ENCODE measurements at regions not wholly inside any gene's neighbourhood (a gene's known extent, or its start where the extent isn't known, plus 50 kb on each side); places are given as distances from the start of the nearest gene placed in this dataset.

GRCh38 chr13:47112903-47113299, 216.0 kb upstream of the HTR2A start:
- Histone ChIP-seq H3K4me3 (ENCODE audit: low read length) (no peak overlapping the region), H3K9me3 (ENCODE audit: control insufficient read depth in 2 of 3, low read length in 3 of 3) (no peaks in the 10 kb centered on the region), H3K27ac (ENCODE audit: low read depth, low read length) (no peak overlapping the region), H3K27me3 (ENCODE audit: control insufficient read depth in 2 of 2, insufficient read depth in 2 of 2, low read length in 2 of 2) (no peaks in the 10 kb centered on the region), H3K36me3 (ENCODE audit: control insufficient read depth in 2 of 3, insufficient read depth in 3 of 3, low read length in 3 of 3) (no peaks in the 10 kb centered on the region), H3K4me1 (ENCODE audit: control insufficient read depth in 2 of 2, insufficient read depth in 2 of 2, low read length in 2 of 2) (no peaks in the 10 kb centered on the region)
- H3K9me3 Mint-ChIP-seq: peaks cover 0 to 5% (median 0%) of the 10 kb centered on the region in 11 donors
- no peak overlapping the region for H3K27ac Mint-ChIP-seq
- ChIA-PET CTCF (no interaction called here), POLR2A (no interaction called here)
- ATAC-seq (no peak), DNase-seq (no peak)
- peaks cover 0 to 11% (median 7%) of the 10 kb centered on the region in 7 donors for H3K4me1 Mint-ChIP-seq
- H3K27me3 Mint-ChIP-seq: peaks cover 0 to 7% (median 3%) of the 10 kb centered on the region in 5 donors
- intact Hi-C loops (cut with micrococcal nuclease): no loop called here
- H3K4me3 Mint-ChIP-seq: no peak overlapping the region
- no peaks in the 10 kb centered on the region for H3K36me3 Mint-ChIP-seq

- ATAC-seq: no peak
- H3K27me3 Mint-ChIP-seq: peaks cover 0 to 7% (median 3%) of the 10 kb centered on the region in 5 donors
- DNase-seq: no peak
- H3K36me3 ChIP-seq (ENCODE audit: control insufficient read depth in 2 of 3, insufficient read depth in 3 of 3, low read length in 3 of 3): no peaks in the 10 kb centered on the region
- H3K4me1 Mint-ChIP-seq: peaks cover 0 to 14% (median 7%) of the 10 kb centered on the region in 7 donors
- no peak overlapping the region for H3K4me3 ChIP-seq (ENCODE audit: low read length)
- intact Hi-C loops (cut with micrococcal nuclease): no loop called here
- H3K27me3 ChIP-seq (ENCODE audit: control insufficient read depth in 2 of 2, insufficient read depth in 2 of 2, low read length in 2 of 2): no peaks in the 10 kb centered on the region
- H3K27ac ChIP-seq (ENCODE audit: low read depth, low read length): no peak overlapping the region
- H3K9me3 Mint-ChIP-seq: peaks cover 0 to 5% (median 0%) of the 10 kb centered on the region in 11 donors
- CTCF ChIA-PET: no interaction called here
- no peak overlapping the region for H3K27ac Mint-ChIP-seq
- POLR2A ChIA-PET: no interaction called here
- H3K4me3 Mint-ChIP-seq: no peak overlapping the region
- no peaks in the 10 kb centered on the region for H3K4me1 ChIP-seq (ENCODE audit: control insufficient read depth in 2 of 2, insufficient read depth in 2 of 2, low read length in 2 of 2)
- H3K36me3 Mint-ChIP-seq: no peaks in the 10 kb centered on the region
- no peaks in the 10 kb centered on the region for H3K9me3 ChIP-seq (ENCODE audit: control insufficient read depth in 2 of 3, low read length in 3 of 3)
Observed at GRCh38 chr13:47112205-47112902, 215.5 kb upstream of the HTR2A start.

GRCh38 chr13:47111499-47111898, 214.6 kb upstream of the HTR2A start:
- H3K36me3 Mint-ChIP-seq: no peaks in the 10 kb centered on the region
- no peaks in the 10 kb centered on the region for H3K27me3 ChIP-seq (ENCODE audit: control insufficient read depth in 2 of 2, insufficient read depth in 2 of 2, low read length in 2 of 2)
- H3K36me3 ChIP-seq (ENCODE audit: control insufficient read depth in 2 of 3, insufficient read depth in 3 of 3, low read length in 3 of 3): no peaks in the 10 kb centered on the region
- peaks cover 0 to 14% (median 7%) of the 10 kb centered on the region in 7 donors for H3K4me1 Mint-ChIP-seq
- no peak overlapping the region for H3K4me3 ChIP-seq (ENCODE audit: low read length)
- intact Hi-C loops (cut with micrococcal nuclease): no loop called here
- CTCF ChIA-PET: no interaction called here
- H3K4me3 Mint-ChIP-seq: no peak overlapping the region
- H3K4me1 ChIP-seq (ENCODE audit: control insufficient read depth in 2 of 2, insufficient read depth in 2 of 2, low read length in 2 of 2): no peaks in the 10 kb centered on the region
- H3K9me3 ChIP-seq (ENCODE audit: control insufficient read depth in 2 of 3, low read length in 3 of 3): no peaks in the 10 kb centered on the region
- no peak for DNase-seq
- peaks cover 0 to 5% (median 0%) of the 10 kb centered on the region in 11 donors for H3K9me3 Mint-ChIP-seq
- peaks cover 0 to 7% (median 3%) of the 10 kb centered on the region in 5 donors for H3K27me3 Mint-ChIP-seq
- POLR2A ChIA-PET: no interaction called here
- ATAC-seq: no peak
- H3K27ac ChIP-seq (ENCODE audit: low read depth, low read length): no peak overlapping the region
- H3K27ac Mint-ChIP-seq: no peak overlapping the region

GRCh38 chr13:47110833-47111240, 214.0 kb upstream of the HTR2A start:
- Mint-ChIP-seq H3K4me3 (no peak overlapping the region), H3K27ac (peak overlapping the region in 1 of 9 donors; percentile 7), H3K9me3 (peaks cover 0 to 5% (median 0%) of the 10 kb centered on the region in 11 donors), H3K36me3 (no peaks in the 10 kb centered on the region), H3K4me1 (peaks cover 0 to 14% (median 7%) of the 10 kb centered on the region in 7 donors), H3K27me3 (peaks cover 0 to 5% (median 3%) of the 10 kb centered on the region in 5 donors)
- no peak for ATAC-seq
- H3K4me3 ChIP-seq (ENCODE audit: low read length): no peak overlapping the region
- no peak overlapping the region for H3K27ac ChIP-seq (ENCODE audit: low read depth, low read length)
- no peaks in the 10 kb centered on the region for H3K36me3 ChIP-seq (ENCODE audit: control insufficient read depth in 2 of 3, insufficient read depth in 3 of 3, low read length in 3 of 3)
- ChIA-PET CTCF (no interaction called here), POLR2A (no interaction called here)
- intact Hi-C loops (cut with micrococcal nuclease): no loop called here
- DNase-seq: no peak
- H3K4me1 ChIP-seq (ENCODE audit: control insufficient read depth in 2 of 2, insufficient read depth in 2 of 2, low read length in 2 of 2): no peaks in the 10 kb centered on the region
- H3K9me3 ChIP-seq (ENCODE audit: control insufficient read depth in 2 of 3, low read length in 3 of 3): no peaks in the 10 kb centered on the region
- no peaks in the 10 kb centered on the region for H3K27me3 ChIP-seq (ENCODE audit: control insufficient read depth in 2 of 2, insufficient read depth in 2 of 2, low read length in 2 of 2)

DNA sequence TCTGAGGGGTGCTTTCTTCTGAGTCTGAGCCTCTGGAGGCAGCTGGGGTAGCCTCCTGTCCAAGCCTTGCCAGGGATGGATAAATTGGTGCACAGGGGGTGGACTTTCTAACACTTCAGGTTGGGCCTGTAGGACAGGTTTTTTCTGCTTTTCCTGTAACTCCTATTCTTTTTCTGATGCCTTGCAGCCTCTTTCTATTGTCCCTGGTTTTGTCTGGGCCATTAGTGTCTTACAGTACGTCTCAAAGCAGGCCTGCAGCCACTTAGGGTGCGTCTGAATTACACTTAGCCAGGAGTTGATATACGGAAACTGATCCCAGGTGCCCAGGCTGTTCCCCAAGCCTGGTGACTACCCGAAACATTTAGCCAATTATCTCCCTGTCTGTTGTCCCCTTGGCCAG, 213.3 kb upstream of the HTR2A start:
- CTCF ChIA-PET: no interaction called here
- H3K4me1 Mint-ChIP-seq: peaks cover 0 to 14% (median 7%) of the 10 kb centered on the region in 7 donors

DNA sequence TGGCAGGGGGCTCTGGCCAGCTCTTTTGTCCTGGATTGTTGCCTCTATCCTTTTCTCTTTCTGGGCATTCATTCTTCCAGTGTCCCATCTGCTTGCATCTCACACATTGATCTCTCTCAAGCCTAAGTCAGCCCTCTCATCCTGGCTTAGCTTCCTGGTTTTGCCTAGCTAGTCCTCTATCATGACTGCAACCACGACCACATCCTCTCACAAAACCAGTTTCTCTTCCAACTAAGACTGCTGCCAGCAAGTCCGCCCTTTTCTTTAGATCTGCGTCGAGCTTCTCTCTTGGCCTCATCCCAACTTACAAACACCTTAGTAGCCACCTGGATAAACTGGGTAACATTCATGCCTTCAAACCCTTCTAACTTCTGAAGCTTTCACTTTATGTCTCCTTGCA, 212.2 kb upstream of the HTR2A start:
- peaks cover 0 to 5% (median 0%) of the 10 kb centered on the region in 5 donors for H3K27me3 Mint-ChIP-seq

More for the DNA sequence above, 213.3 kb upstream of the HTR2A start:
- Histone ChIP-seq H3K4me1 (ENCODE audit: control insufficient read depth in 2 of 2, insufficient read depth in 2 of 2, low read length in 2 of 2) (no peaks in the 10 kb centered on the region), H3K9me3 (ENCODE audit: control insufficient read depth in 2 of 3, low read length in 3 of 3) (no peaks in the 10 kb centered on the region), H3K27me3 (ENCODE audit: control insufficient read depth in 2 of 2, insufficient read depth in 2 of 2, low read length in 2 of 2) (no peaks in the 10 kb centered on the region), H3K4me3 (ENCODE audit: low read length) (no peak overlapping the region), H3K27ac (ENCODE audit: low read depth, low read length) (no peak overlapping the region), H3K36me3 (ENCODE audit: control insufficient read depth in 2 of 3, insufficient read depth in 3 of 3, low read length in 3 of 3) (no peaks in the 10 kb centered on the region)
- ATAC-seq (no peak), DNase-seq (no peak)
- no peaks in the 10 kb centered on the region for H3K36me3 Mint-ChIP-seq
- H3K27ac Mint-ChIP-seq: no peak overlapping the region
- POLR2A ChIA-PET: no interaction called here
- peaks cover 0 to 5% (median 3%) of the 10 kb centered on the region in 5 donors for H3K27me3 Mint-ChIP-seq
- intact Hi-C loops (cut with micrococcal nuclease): no loop called here
- H3K9me3 Mint-ChIP-seq: peaks cover 0 to 5% (median 0%) of the 10 kb centered on the region in 11 donors
- no peak overlapping the region for H3K4me3 Mint-ChIP-seq

More for the DNA sequence above, 212.2 kb upstream of the HTR2A start:
- Mint-ChIP-seq H3K4me1 (peaks cover 0 to 14% (median 7%) of the 10 kb centered on the region in 7 donors), H3K9me3 (peaks cover 0 to 8% (median 0%) of the 10 kb centered on the region in 11 donors), H3K27ac (peak overlapping the region in 1 of 9 donors; percentile 38), H3K36me3 (no peaks in the 10 kb centered on the region), H3K4me3 (peak overlapping the region in 3 of 10 donors; percentile 15 to 50 (median 18))
- DNase-seq (peak in 2 of 9 donors; percentile 2 to 23), ATAC-seq (no peak)
- CTCF ChIA-PET: no interaction called here
- no peak overlapping the region for H3K4me3 ChIP-seq (ENCODE audit: low read length)
- no peaks in the 10 kb centered on the region for H3K9me3 ChIP-seq (ENCODE audit: control insufficient read depth in 2 of 3, low read length in 3 of 3)
- POLR2A ChIA-PET: no interaction called here
- intact Hi-C loops (cut with micrococcal nuclease): no loop called here
- H3K27me3 ChIP-seq (ENCODE audit: control insufficient read depth in 2 of 2, insufficient read depth in 2 of 2, low read length in 2 of 2): no peaks in the 10 kb centered on the region
- no peaks in the 10 kb centered on the region for H3K36me3 ChIP-seq (ENCODE audit: control insufficient read depth in 2 of 3, insufficient read depth in 3 of 3, low read length in 3 of 3)
- no peak overlapping the region for H3K27ac ChIP-seq (ENCODE audit: low read depth, low read length)
- no peaks in the 10 kb centered on the region for H3K4me1 ChIP-seq (ENCODE audit: control insufficient read depth in 2 of 2, insufficient read depth in 2 of 2, low read length in 2 of 2)

Measured in naive thymus-derived CD4-positive, alpha-beta T cell (primary cell).